HK-2 (cell line): ENCODE measurements at regions not wholly inside any gene's neighbourhood (a gene's known extent, or its start where the extent isn't known, plus 50 kb on each side); places are given as distances from the start of the nearest gene placed in this dataset.

Experiments
- DNase-seq: peaks from one replicate; pipeline ENCODE4 v3.0.0-alpha.2; 2018; ENCODE audit not compliant: unreplicated experiment

GRCh38 chrX:97666890-97667289 is 783.2 kb downstream of the RPA4 start:
- no peak for DNase-seq

GRCh38 chrX:97668126-97668525 is 784.4 kb downstream of the RPA4 start:
- no peak for DNase-seq

GRCh38 chrX:97672138-97672537 is 788.4 kb downstream of the RPA4 start:
- DNase-seq = no peak

GRCh38 chrX:97672608-97673007 is 788.9 kb downstream of the RPA4 start:
- no peak for DNase-seq

GRCh38 chrX:97673135-97673534 is 789.4 kb downstream of the RPA4 start:
- no peak for DNase-seq

GRCh38 chrX:97682991-97683840 is 799.5 kb downstream of the RPA4 start:
- DNase-seq = no peak

- DNase-seq = no peak
Measured at GRCh38 chrX:97685753-97686152, 802.0 kb downstream of the RPA4 start.

- DNase-seq = no peak
Measured at GRCh38 chrX:97691901-97692455, 808.3 kb downstream of the RPA4 start.

GRCh38 chrX:97692575-97692974 is 808.9 kb downstream of the RPA4 start:
- DNase-seq = no peak

GRCh38 chrX:97700547-97700946 is 816.8 kb downstream of the RPA4 start:
- no peak for DNase-seq

GRCh38 chrX:97704474-97704873 is 820.8 kb downstream of the RPA4 start:
- no peak for DNase-seq

- no peak for DNase-seq
Measured at GRCh38 chrX:97704881-97705280, 821.2 kb downstream of the RPA4 start.

- no peak for DNase-seq
Measured at GRCh38 chrX:97705936-97706335, 822.2 kb downstream of the RPA4 start.

GRCh38 chrX:97714072-97714471 is 830.4 kb downstream of the RPA4 start:
- DNase-seq = no peak

GRCh38 chrX:97728215-97728614 is 844.5 kb downstream of the RPA4 start:
- no peak for DNase-seq

- no peak for DNase-seq
Measured at GRCh38 chrX:97740044-97740443, 856.3 kb downstream of the RPA4 start.

GRCh38 chrX:97740886-97741285 is 857.2 kb downstream of the RPA4 start:
- DNase-seq = no peak

GRCh38 chrX:97743014-97743413 is 859.3 kb downstream of the RPA4 start:
- no peak for DNase-seq

- no peak for DNase-seq
Measured at GRCh38 chrX:97747346-97747745, 863.6 kb downstream of the RPA4 start.

GRCh38 chrX:97751016-97751415 is 867.3 kb downstream of the RPA4 start:
- no peak for DNase-seq

GRCh38 chrX:97751735-97752134 is 868.0 kb downstream of the RPA4 start:
- no peak for DNase-seq

GRCh38 chrX:97756879-97757278 is 873.2 kb downstream of the RPA4 start:
- no peak for DNase-seq

- DNase-seq = no peak
Measured at GRCh38 chrX:97763391-97763790, 879.7 kb downstream of the RPA4 start.

- no peak for DNase-seq
Measured at GRCh38 chrX:97763981-97764380, 880.3 kb downstream of the RPA4 start.
